ENCODE measurements at regions not wholly inside any gene's neighbourhood (a gene's known extent, or its start where the extent isn't known, plus 50 kb on each side); places are given as distances from the start of the nearest gene placed in this dataset.

GRCh38 chr3:176074096-176074495 lies 1123.2 kb downstream of the TBL1XR1 start:
- in situ Hi-C loops (cut with HindIII; ENCODE audit: low pct_ligation_motif_present, low sequenced_read_pairs) = no loop called here
- TF ChIP-seq, protein P1, sequence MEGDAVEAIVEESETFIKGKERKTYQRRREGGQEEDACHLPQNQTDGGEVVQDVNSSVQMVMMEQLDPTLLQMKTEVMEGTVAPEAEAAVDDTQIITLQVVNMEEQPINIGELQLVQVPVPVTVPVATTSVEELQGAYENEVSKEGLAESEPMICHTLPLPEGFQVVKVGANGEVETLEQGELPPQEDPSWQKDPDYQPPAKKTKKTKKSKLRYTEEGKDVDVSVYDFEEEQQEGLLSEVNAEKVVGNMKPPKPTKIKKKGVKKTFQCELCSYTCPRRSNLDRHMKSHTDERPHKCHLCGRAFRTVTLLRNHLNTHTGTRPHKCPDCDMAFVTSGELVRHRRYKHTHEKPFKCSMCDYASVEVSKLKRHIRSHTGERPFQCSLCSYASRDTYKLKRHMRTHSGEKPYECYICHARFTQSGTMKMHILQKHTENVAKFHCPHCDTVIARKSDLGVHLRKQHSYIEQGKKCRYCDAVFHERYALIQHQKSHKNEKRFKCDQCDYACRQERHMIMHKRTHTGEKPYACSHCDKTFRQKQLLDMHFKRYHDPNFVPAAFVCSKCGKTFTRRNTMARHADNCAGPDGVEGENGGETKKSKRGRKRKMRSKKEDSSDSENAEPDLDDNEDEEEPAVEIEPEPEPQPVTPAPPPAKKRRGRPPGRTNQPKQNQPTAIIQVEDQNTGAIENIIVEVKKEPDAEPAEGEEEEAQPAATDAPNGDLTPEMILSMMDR (IDR thresholded peaks at IDR 0.05; ENCODE audit: low read depth, low read length, missing control alignments) = no peak
- no peak for DNase-seq
- H3K27ac ChIP-seq = no peak overlapping the region
- no peak overlapping the region for H3K4me3 ChIP-seq (ENCODE audit: low read depth, low read length)
- H3K27me3 ChIP-seq (replicated peaks) = no peaks in the 10 kb centered on the region
- H3K36me3 ChIP-seq (replicated peaks) = no peaks in the 10 kb centered on the region

GRCh38 chr3:176071943-176072342 lies 1125.3 kb downstream of the TBL1XR1 start:
- Histone ChIP-seq H3K27ac (no peak overlapping the region), H3K27me3 (replicated peaks) (no peaks in the 10 kb centered on the region), H3K36me3 (replicated peaks) (no peaks in the 10 kb centered on the region), H3K4me3 (ENCODE audit: low read depth, low read length) (no peak overlapping the region)
- DNase-seq = no peak
- TF ChIP-seq, protein P1 (IDR thresholded peaks at IDR 0.05; ENCODE audit: low read depth, low read length, missing control alignments) = no peak
- in situ Hi-C loops (cut with HindIII; ENCODE audit: low pct_ligation_motif_present, low sequenced_read_pairs) = no loop called here

GRCh38 chr3:176068750-176069149 lies 1128.5 kb downstream of the TBL1XR1 start:
- H3K4me3 ChIP-seq (ENCODE audit: low read depth, low read length) = no peak overlapping the region
- TF ChIP-seq, protein P1 (IDR thresholded peaks at IDR 0.05; ENCODE audit: low read depth, low read length, missing control alignments) = no peak
- in situ Hi-C loops (cut with HindIII; ENCODE audit: low pct_ligation_motif_present, low sequenced_read_pairs) = no loop called here
- H3K27ac ChIP-seq = no peak overlapping the region
- H3K36me3 ChIP-seq (replicated peaks) = no peaks in the 10 kb centered on the region
- DNase-seq = no peak
- H3K27me3 ChIP-seq (replicated peaks) = no peaks in the 10 kb centered on the region

- TF ChIP-seq, protein P1 (IDR thresholded peaks at IDR 0.05; ENCODE audit: low read depth, low read length, missing control alignments) = no peak
- DNase-seq = no peak
- Histone ChIP-seq H3K4me3 (ENCODE audit: low read depth, low read length) (no peak overlapping the region), H3K36me3 (replicated peaks) (no peaks in the 10 kb centered on the region), H3K27ac (no peak overlapping the region), H3K27me3 (replicated peaks) (no peaks in the 10 kb centered on the region)
- in situ Hi-C loops (cut with HindIII; ENCODE audit: low pct_ligation_motif_present, low sequenced_read_pairs) = no loop called here
Observed at GRCh38 chr3:176058856-176059255, 1138.4 kb downstream of the TBL1XR1 start.

GRCh38 chr3:176055836-176056235 lies 1141.4 kb downstream of the TBL1XR1 start:
- no peaks in the 10 kb centered on the region for H3K27me3 ChIP-seq (replicated peaks)
- no peak for DNase-seq
- in situ Hi-C loops (cut with HindIII; ENCODE audit: low pct_ligation_motif_present, low sequenced_read_pairs) = no loop called here
- TF ChIP-seq, protein P1 (IDR thresholded peaks at IDR 0.05; ENCODE audit: low read depth, low read length, missing control alignments) = no peak
- no peak overlapping the region for H3K27ac ChIP-seq
- H3K36me3 ChIP-seq (replicated peaks) = no peaks in the 10 kb centered on the region
- H3K4me3 ChIP-seq (ENCODE audit: low read depth, low read length) = no peak overlapping the region

- Histone ChIP-seq H3K27ac (no peak overlapping the region), H3K4me3 (ENCODE audit: low read depth, low read length) (no peak overlapping the region), H3K36me3 (replicated peaks) (no peaks in the 10 kb centered on the region), H3K27me3 (replicated peaks) (no peaks in the 10 kb centered on the region)
- TF ChIP-seq, protein P1 (IDR thresholded peaks at IDR 0.05; ENCODE audit: low read depth, low read length, missing control alignments) = no peak
- in situ Hi-C loops (cut with HindIII; ENCODE audit: low pct_ligation_motif_present, low sequenced_read_pairs) = no loop called here
- DNase-seq = no peak
Observed at GRCh38 chr3:176051766-176052165, 1145.5 kb downstream of the TBL1XR1 start.
